Right hindlimb (tissue), 1 donor: ENCODE measurements at regions not wholly inside any gene's neighbourhood (a gene's known extent, or its start where the extent isn't known, plus 50 kb on each side); places are given as distances from the start of the nearest gene placed in this dataset.
"Not testable (repeated sequence)": the region's sequence is repeated elsewhere in the genome, so short reads cannot be mapped to it uniquely, and the experiment has no call there.

Experiments used
- DNase-seq: peaks from one replicate; pipeline ENCODE4 v3.0.0-alpha.2; 2018

DNA sequence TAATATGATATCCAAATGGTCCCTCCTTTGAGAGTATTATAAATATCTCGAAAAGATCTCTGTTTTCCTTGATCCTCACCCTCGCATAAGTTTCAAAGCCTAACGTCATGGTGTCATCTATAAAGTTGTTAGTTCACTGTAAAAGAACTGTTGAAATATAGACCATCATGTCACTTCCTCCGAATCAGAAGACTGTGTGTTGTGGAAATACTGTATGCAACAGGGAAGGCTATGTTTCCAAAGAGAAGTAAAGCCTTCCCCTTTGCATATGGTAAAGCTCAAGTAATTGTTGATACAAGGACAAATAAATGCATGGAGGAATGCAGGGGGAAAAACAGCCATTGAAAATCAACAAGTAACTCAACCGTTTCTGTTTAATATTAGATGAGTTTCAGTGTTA lies 125.9 kb downstream of the ZNF365 start:
- DNase-seq = not testable (repeated sequence)

DNA sequence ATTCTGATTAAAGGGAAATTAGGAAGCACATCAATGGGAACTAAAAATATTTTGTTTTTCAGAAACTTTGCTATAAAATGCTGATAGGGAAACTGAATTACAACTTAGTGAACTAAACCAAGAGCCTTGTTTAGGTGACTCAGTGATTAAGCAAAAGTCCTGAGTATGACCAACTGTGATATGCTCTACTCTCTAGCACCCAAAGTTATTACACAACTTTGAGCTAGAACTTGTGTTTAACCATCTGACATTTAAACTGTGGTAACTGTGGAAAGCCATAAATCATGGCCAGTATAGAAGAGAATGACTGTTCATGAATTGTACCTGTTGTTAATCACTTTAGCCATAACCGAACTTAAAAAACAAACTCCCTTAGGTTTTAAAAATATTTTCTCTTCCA lies 127.4 kb downstream of the ZNF365 start:
- DNase-seq = no peak

DNA sequence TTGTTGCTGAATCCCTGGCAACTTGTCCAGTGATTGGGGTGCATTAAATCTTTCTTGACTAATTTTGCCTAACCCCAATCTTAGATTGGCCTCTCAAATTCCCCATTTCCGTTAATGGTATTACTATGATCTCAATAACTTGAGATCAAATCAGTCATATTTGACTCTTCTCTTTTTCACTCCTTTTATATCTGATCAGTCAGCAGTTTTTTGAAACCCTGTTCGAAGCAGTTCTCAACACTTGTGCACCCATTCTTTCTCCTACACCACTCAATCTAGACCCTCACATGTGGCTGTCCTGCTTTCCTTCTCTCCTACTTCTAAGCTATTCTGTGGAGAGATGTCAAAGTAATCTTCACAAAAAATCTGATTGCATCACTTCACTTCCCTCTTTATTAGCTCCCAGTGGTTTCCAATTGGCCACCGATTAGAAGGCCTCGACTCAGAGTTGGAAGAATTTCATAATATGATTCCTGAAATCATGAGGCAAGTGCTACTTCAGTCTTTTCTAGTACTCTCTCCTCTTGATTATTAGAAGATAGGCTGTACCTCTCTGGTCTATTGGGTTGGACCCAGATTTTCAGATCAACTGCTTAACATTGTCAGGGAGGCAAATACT lies 128.9 kb downstream of the ZNF365 start:
- no peak for DNase-seq

DNA sequence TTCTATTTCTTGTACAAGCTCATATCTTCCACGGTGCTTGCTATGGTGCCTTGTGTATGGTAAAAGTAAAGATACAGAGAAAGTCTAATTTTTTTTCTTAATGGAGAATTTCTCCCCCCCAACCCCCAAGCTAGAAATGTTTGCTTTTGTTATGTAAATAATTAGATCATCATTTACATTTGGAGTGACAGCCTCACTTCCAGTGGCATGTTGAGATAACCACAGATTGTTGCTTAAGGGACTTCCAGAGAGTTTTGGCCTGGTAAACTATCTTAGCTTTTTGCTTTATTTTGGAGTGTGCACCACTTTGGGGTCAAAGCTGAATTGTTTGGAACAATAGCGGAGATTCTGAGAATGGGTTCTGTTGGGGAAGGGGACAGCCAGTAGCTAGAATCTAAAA lies 129.7 kb downstream of the ZNF365 start:
- DNase-seq = no peak

DNA sequence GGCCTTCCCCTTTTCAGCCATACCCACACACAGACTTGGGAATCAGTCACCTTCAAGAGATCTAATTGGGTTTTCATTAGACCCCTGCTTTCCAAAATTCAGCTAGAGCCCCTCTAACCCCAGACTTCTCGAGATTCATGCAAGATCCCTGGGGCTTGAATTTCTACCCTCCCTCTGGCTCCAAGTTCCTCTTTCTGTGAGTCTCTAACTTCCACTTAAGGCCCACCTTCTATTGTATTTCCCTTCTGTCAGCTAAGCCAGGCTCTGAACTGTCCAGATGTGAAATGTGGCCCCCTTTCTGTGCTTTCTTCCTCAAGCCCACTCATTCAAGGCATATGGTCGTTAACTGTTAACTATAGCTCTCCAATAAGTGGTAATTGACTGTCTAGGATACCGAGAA lies 132.2 kb downstream of the ZNF365 start:
- DNase-seq = no peak

DNA sequence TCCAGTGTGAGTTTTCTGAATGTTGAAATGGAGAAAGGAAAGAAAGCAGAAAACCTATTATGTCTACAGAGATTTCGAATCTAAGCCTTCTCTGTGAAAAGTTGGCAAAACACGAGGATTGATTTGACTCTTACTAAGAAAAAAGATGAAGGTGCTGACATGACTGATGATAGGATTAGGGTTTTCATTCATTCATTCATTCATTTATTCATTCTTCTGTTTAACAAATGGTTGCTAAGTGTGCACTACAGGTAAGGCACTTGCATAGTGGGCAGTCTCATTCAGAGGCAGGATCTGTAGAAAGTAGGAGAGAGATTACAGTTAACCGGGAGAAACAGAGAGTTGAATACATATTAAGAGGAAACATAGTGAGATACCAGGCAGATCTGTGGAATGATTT lies 137.1 kb downstream of the ZNF365 start:
- no peak for DNase-seq

DNA sequence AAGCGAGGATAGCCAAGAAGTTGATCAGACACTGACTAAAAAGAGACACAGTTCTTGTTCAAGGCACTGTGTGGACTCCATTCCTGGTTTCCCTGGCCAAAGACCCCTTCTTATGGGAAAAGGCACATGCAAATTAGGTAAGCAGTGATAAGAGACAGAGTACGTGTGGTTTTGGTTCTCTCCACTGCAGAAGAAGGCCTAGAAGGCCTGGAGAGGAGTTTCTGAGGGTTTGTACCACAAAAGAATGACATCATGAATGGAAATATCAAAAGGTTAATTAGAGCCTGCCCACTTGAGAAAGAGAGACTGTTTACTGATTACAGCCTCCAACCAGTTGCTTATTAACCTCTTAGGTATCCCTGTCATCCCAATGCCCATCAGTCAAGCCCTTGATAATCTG lies 137.5 kb downstream of the ZNF365 start:
- no peak for DNase-seq

DNA sequence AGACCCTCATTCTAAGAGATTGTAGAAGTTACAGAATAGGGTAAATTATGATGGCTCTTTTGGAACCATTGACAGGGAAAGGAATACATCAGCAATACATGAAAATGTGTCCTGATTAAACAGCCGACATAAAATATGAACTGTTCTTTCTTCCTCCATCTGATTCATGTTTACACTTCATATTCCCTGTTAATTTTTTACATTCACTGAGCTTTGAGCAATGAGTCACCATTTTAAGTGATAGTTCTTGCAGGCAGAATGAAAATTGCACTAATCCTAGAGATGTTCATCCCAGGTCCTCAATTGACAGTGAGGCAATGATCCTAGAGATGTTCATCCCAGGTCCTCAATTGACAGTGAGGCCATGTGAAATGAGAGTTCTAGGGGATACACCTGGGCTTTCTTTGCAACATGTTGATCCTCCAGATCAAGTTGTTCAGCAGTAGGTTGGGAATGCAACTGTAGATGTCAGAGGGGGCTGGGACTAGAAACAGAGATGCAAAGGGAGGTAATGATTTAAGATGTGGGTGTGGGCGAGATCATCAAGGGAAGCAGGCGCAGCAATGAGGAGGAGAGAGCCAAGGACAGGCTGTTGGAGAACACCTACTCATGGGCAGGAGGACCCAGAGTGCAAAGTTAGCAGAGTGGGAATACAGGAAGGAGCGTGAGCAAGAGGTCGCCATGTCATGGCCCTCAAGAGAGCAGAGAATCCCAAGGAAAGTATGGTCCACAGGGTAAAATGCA lies 138.7 kb downstream of the ZNF365 start:
- DNase-seq = no peak

DNA sequence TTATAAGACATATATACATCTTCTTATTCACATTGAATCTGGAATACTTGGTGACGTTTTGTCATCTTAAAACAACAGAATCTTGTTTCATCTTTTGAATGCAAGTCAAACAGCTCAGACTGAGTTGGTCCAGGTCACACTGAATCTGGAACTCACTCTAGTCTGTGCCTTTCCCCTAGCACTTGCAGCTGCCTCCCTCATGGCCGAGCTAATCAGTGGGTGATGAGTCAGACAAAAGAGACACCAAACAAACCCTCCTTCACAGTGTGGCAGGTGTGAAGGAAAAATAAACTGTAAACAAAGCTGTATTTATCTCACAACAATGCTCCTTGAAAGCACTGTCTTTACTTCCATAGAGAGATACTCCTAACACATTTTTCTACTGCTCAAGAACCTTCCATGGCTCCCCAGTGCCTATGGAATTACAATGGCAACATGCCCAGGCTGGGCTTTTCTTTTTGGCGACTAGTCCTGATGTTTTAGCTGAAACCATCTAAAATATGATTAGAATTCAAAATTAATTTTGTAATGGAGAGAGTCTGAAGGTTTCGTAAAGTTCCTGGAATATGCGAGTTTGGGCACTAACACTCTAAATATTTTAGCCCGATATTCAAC lies 140.0 kb downstream of the ZNF365 start:
- DNase-seq = no peak

DNA sequence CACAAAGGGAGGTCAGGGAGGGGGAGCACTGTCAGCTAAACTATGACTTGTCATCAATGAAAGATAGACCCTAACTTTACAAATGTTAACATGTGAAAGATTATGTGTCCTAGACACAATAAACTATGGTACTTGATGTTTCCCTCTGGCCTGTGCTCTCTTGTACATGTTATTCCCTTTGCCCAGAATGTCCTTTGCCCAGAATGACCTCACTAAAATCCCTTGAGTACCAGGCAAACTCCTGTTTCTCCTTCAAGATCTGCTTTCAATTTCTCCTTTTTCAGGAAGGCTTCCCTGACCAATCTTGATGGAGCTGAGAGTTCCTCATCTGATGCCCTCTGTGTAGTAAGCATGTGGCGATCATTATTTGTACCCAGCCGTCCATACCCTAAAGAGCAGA lies 143.1 kb downstream of the ZNF365 start:
- DNase-seq = no peak

DNA sequence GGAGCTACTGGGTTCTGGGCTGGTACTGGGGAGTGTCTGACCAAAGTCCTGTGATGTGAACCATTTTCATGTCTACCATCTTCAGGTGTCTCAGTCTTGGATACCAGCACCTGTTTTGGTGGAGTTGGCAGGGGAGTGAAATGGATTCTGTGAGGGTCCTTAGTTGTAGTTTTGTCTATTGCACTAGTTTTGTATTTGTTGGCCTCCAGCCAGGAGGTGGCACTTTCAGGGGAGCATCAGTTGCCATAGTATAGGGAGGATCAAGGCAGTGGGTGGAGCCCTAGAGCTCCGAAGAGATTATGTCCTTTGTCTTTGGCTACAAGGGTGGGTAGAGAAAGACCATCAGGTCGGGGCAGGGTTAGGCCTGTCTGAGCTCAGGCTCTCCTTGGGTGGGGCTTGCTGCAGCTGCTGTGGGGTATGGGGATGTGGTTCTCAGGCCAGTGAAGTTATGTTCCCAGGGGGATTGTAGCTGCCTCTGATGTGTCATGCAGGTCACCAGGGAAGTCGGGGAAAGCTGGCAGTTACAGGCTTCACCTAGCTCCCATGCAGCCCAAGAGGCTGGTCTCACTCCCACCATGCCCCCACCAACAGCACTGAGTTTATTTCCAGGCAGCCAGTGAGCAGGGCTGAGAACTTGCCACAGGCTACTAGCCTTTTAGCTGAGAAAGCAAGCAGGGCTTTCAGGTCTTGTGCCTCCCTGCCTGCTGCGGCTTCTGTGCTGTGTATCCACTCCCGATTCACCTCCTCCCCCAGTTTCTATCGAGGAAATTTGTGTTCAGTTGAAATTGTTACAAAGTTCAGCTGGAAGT lies 153.1 kb downstream of the ZNF365 start:
- no peak for DNase-seq

DNA sequence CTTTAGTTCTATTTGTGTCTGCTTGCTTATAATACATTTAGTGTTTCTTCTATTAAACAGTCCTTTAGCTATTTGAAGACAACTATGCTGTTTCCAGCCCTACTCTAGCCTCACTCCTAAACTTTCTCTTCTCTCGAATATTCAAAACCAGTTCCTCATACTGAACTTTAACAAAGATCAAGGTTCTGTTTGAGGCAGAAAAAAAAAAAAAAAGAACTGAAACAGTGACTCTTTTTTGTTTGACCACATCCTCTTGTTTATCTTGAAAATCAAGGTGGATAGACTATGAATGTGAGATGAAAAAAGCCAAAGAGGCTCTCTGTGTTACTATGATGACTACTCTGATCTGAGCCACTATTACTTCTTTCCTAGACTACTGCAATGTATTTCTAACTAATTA lies 154.3 kb downstream of the ZNF365 start:
- no peak for DNase-seq

DNA sequence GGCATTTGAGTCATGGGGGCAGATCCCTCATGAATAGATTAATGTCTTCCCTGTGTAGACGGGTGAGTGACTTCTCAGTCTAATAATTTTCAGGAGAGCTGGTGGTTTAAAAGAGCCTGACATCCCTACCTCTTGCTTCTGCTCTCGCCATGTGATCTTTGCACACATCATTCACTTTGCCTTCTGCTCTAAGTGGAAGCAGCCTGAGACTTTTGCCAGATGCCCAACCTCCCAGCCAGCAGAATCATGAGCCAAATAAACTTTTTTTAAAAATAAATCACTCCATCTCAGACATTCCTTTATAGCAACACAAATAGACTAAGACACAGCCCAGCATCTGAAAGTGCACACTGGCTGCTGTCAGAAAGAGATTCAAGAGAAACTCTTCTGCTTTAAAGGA lies 155.2 kb downstream of the ZNF365 start:
- no peak for DNase-seq

DNA sequence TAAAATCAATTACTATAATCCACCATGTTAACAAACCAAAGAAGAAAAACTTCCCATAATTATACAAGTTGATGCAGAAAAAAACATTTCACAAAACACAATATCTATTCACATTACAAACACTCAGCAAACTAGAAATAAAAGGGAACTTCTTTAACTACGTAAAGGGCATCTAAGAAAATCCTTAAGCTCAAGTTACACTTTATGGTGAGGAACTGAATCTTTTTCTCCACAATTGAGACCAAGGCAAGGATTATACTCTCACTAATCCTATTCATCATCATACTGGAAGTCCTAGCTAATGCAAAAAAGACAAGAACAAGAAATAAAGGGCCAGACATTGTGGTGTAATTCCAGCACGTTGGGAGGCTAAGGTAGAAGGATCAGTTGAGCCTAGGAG lies 159.9 kb downstream of the ZNF365 start:
- no peak for DNase-seq

DNA sequence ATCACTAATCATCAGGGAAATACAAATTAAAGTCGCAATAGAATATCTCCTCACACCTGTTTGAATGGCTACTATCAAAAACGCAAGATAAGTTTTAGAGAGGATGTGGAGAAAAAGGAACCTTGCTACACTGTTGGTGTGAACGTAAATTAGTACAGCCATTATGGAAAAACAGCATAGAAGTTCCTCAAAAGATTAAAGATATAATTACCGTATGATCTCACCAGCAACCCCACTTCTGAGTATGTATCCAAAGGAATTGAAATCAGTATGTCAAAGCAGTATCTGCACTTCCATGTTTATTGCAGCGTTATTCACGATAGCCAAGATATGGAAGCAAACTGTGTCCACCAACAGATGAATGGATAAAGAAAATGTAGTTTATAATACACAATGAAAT lies 164.4 kb downstream of the ZNF365 start:
- no peak for DNase-seq

DNA sequence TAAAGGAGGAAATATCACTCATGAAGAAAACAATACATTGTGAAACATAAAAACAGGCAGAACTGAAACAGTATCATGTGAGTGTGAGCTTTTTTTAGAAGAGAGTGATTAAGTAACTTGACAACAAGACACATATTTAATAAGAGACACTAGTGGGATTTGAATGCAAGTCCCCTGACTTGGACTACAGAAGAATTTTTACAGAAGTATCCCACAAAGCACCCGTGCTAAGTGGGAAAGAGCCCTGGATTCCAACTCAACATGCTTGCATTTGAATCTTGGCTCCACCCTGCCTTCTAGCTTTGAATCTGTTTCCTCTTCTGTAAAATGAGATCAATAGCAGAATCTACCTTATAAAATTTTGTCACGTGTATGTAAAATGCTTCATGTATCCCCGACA lies 166.2 kb downstream of the ZNF365 start:
- DNase-seq = no peak

DNA sequence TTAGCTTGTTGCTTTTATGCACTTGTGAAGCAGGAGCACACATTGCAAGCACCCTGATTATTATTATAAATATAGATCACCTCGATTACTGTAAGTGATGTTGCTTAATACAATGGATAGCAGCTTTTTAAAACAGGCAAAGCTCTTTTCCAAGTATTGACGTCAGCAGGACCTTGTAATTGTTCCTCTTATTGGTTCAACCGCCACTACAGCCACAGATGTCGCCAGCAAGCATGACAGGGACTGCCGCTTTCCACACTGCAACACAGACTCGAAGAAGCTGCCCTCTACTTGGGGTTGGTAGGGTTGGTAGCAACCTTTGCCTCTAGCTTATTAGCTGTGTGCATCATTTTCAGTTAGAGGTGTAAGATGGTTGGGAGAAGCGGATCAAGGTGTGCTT lies 167.6 kb downstream of the ZNF365 start:
- DNase-seq = no peak

DNA sequence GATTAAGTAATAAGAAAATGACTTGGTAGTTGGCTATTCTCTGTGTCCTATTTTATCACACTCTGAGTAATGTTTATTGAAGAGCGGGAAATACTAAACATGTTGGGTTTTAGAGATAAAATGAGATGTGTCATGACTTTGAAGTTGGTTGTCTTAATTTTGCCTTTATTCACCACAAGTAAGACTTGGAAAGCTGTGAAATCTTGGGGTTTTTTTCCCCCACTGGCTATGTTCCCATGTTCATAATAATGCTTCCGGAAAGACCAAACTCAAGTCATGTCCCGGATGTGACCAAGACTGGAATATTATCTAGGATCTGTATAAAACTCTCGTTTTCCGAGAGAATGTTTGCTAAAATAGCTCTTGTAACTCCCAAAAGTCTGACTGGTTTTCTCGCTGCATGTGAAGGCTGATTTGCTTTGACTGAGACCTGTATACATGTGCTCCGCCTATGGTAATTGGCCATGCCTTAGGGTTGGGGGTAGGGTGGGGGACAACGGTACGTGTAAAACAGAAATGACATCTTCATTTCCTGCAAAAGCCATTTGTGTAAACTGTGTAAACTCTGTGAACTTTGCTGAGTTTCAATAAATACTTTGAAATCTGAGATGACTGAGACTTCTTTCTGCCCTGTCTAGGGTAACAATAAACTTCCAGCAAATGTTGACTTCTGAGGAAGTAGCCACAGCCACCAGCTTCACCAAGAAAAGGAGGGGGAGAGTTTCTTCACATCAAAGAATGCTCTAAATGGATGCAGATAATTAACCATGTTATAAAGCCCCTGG lies 169.6 kb downstream of the ZNF365 start:
- DNase-seq = no peak

DNA sequence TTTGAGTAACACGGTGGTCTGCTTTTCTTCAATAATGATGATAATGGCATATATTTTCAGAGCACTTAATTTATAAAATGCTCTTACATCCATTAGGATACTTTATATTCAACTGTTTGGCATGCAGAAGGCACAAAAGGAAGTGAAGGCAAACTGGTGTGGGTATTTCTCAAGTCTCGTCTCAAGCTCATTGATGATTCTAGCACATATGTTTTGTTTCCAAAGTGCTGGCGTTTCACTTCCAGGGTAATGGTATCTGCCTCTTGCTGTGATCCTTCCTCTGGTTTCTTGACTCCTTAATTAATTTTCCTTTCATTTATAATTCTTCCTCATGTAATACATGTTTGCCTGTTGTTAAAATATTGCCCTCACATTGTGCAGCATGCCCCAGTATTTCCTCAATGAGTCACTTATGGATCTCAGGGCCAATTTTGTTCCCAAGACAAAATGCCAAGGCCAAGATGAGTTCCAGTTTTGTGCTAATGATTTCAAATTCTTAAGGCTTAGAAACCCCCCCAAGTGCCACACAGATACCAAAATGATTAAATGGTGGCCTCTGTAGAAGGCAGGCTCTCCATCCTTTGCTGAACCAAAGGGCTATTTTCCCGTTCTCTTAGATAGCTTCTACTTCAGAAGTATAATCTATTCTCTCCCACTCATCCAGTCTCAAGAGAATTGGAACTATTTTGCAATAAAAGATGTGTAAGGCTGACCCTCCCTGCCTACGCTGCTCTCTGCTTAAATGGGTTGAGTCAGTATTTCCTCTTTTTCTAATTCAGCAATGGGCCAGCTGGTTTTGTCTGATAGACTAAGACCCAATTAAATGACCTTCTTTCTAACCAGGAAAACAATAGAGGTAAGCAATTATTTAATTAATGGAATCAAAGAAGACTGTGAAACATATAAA lies 171.2 kb downstream of the ZNF365 start:
- no peak for DNase-seq

DNA sequence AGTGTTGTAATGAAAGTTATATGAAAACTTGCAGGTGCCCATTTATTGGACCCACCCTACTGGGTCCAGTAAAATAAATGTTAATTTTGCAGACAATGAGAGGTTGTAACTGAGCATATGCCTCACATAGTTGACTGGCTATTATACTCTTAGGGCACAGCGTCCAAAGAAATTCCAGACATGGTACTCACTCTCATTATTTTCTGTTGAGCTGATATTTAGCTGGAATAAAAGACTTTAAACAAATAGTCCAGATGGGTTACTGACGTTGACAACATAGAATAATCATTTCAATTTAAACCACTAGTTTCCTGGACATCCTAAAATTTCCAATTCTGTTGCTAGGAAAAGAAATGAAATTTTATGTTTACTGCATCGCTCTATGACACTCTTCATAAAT lies 174.5 kb downstream of the ZNF365 start:
- DNase-seq = no peak

DNA sequence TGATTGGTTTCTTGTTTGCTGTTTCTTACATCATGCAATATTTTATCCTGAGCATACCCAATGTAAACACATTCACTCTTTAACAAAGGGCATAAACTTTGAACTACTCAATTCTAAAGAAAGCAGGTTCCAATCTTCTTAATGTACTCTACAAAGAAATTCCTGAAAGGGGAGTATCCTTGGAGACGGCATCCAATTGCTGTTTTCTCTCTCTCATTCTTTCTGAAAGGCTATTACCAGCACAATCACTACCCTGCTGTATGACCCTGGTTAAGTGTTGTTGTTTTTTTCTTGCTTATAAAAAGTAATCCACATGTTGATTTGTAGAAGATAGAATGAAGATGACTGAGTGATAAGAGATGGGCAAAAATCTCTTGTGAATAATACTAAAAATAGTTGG lies 176.0 kb downstream of the ZNF365 start:
- no peak for DNase-seq
